GM23338 (cell line): ENCODE measurements at regions not wholly inside any gene's neighbourhood (a gene's known extent, or its start where the extent isn't known, plus 50 kb on each side); places are given as distances from the start of the nearest gene placed in this dataset.
"Not testable (repeated sequence)": the region's sequence is repeated elsewhere in the genome, so short reads cannot be mapped to it uniquely, and the experiment has no call there.

Experiments
- ATAC-seq: fragments of 200-7000 bp; cut with Tn5 transposase; 3 replicates; pipeline ENCODE4 v1.9.1; 2020
- DNase-seq: peaks from one replicate; pipeline ENCODE4 v3.0.0-alpha.2; 2015; ENCODE audit warnings: low spot score
- H2AFZ ChIP-seq: fragments of 200-600 bp; sonication (generic); 2 replicates; pipeline ENCODE4 v1.8.0; 2016; ENCODE audit warnings: antibody characterized with exemption, mild to moderate bottlenecking, moderate library complexity
- H3F3A ChIP-seq: fragments of 200-600 bp; sonication (generic); replicated peaks from 2 replicates; pipeline ENCODE4 v1.8.0; 2017; ENCODE audit warnings: antibody characterized with exemption, mixed run types, low read depth
- H3K27ac ChIP-seq: fragments of 200-600 bp; sonication (generic); 2 replicates; pipeline ENCODE4 v1.6.1; 2016; ENCODE audit warnings: low read depth
- H3K27me3 ChIP-seq: fragments of 200-600 bp; sonication (generic); 2 replicates; pipeline ENCODE4 v1.8.0; 2016; ENCODE audit warnings: mild to moderate bottlenecking, mixed run types, moderate library complexity; ENCODE audit not compliant: insufficient read depth
- H3K36me3 ChIP-seq: fragments of 200-600 bp; sonication (generic); 2 replicates; pipeline ENCODE4 v1.8.0; 2016; ENCODE audit warnings: mild to moderate bottlenecking; ENCODE audit not compliant: insufficient read depth
- H3K4me1 ChIP-seq: fragments of 200-600 bp; sonication (generic); 2 replicates; pipeline ENCODE4 v1.8.0; 2016; ENCODE audit warnings: mild to moderate bottlenecking, moderate library complexity; ENCODE audit not compliant: insufficient read depth
- H3K4me2 ChIP-seq: fragments of 200-600 bp; sonication (generic); 2 replicates; pipeline ENCODE4 v1.7.1; 2017; ENCODE audit warnings: mixed run types
- H3K4me3 ChIP-seq: fragments of 200-600 bp; sonication (generic); 2 replicates; pipeline ENCODE4 v1.6.1; 2016; ENCODE audit warnings: mixed run types
- H3K79me2 ChIP-seq: fragments of 200-600 bp; sonication (generic); replicated peaks from 2 replicates; pipeline ENCODE4 v1.8.0; 2017; ENCODE audit warnings: mild to moderate bottlenecking; ENCODE audit not compliant: insufficient read depth
- H3K9me2 ChIP-seq: fragments of 200-600 bp; sonication (generic); 2 replicates; pipeline ENCODE4 v1.8.0; 2017; ENCODE audit not compliant: insufficient read depth
- H4K20me1 ChIP-seq: fragments of 200-600 bp; sonication (generic); replicated peaks from 2 replicates; pipeline ENCODE4 v1.8.0; 2017; ENCODE audit warnings: mild to moderate bottlenecking; ENCODE audit not compliant: insufficient read depth
- H3K27ac Mint-ChIP-seq: 2 replicates; pipeline ENCODE4 v1.8.0; 2020; ENCODE audit warnings: inconsistent platforms, mild to moderate bottlenecking, moderate library complexity, mixed read lengths
- H3K27me3 Mint-ChIP-seq: 3 replicates; pipeline ENCODE4 v1.8.0; 2022; ENCODE audit warnings: low read depth, mild to moderate bottlenecking, moderate library complexity, mixed read lengths, inconsistent platforms; ENCODE audit not compliant: insufficient read depth, poor library complexity
- H3K36me3 Mint-ChIP-seq: 3 replicates; pipeline ENCODE4 v1.8.0; 2021; ENCODE audit warnings: low read depth, mild to moderate bottlenecking, inconsistent platforms, moderate library complexity, mixed read lengths
- H3K4me1 Mint-ChIP-seq: 3 replicates; pipeline ENCODE4 v1.8.0; 2020; ENCODE audit warnings: mild to moderate bottlenecking, inconsistent platforms, mixed read lengths
- H3K4me3 Mint-ChIP-seq: 3 replicates; pipeline ENCODE4 v1.8.0; 2021; ENCODE audit warnings: moderate library complexity, mild to moderate bottlenecking, inconsistent platforms, mixed read lengths
- H3K9me3 Mint-ChIP-seq: 3 replicates; pipeline ENCODE4 v1.8.0; 2020; ENCODE audit warnings: moderate library complexity, mild to moderate bottlenecking, inconsistent platforms, mixed read lengths
- CREB1 ChIP-seq: fragments of 250-450 bp; sonication (Bioruptor Pico); IDR thresholded peaks from 2 replicates; pipeline ENCODE4 v1.5.0; 2020; ENCODE audit warnings: low read depth, mild to moderate bottlenecking, moderate library complexity
- EZH2 ChIP-seq: fragments of 200-600 bp; sonication (generic); IDR thresholded peaks from one replicate; pipeline ENCODE4 v1.8.0; 2017; ENCODE audit warnings: antibody characterized with exemption, mild to moderate bottlenecking, low read depth; ENCODE audit not compliant: unreplicated experiment
- EZH2phosphoT487 ChIP-seq: fragments of 200-600 bp; sonication (generic); IDR thresholded peaks from one replicate; pipeline ENCODE4 v1.8.1; 2018; ENCODE audit warnings: antibody characterized with exemption; ENCODE audit not compliant: unreplicated experiment
- JUNB ChIP-seq: IDR thresholded peaks from one replicate; pipeline ENCODE4 v1.6.1; 2016; ENCODE audit warnings: antibody characterized with exemption; ENCODE audit not compliant: unreplicated experiment
- NANOG ChIP-seq: IDR thresholded peaks from 2 replicates; pipeline ENCODE4 v1.6.1; 2016; ENCODE audit warnings: antibody characterized with exemption, borderline replicate concordance
- POLR2AphosphoS5 ChIP-seq: IDR thresholded peaks from 2 replicates; pipeline ENCODE4 v1.6.1; 2016; ENCODE audit warnings: antibody characterized with exemption, low read depth
- STAT1 ChIP-seq: IDR thresholded peaks from one replicate; pipeline ENCODE4 v1.6.1; 2016; ENCODE audit warnings: antibody characterized with exemption; ENCODE audit not compliant: unreplicated experiment
- ZNF114 ChIP-seq: fragments of 250-450 bp; sonication (Bioruptor Pico); IDR thresholded peaks from 2 replicates; pipeline ENCODE4 v1.5.0; 2020; ENCODE audit warnings: mild to moderate bottlenecking, moderate library complexity
- TF ChIP-seq, protein P1 (sequence below): fragments of 250-450 bp; sonication (Bioruptor Pico); IDR thresholded peaks from 2 replicates; pipeline ENCODE4 v1.5.0; 2020; ENCODE audit warnings: mild to moderate bottlenecking, moderate library complexity
- TF ChIP-seq, protein P2 (sequence below): IDR thresholded peaks from 2 replicates; pipeline ENCODE4 v1.6.1; 2016; ENCODE audit warnings: antibody characterized with exemption

DNA sequence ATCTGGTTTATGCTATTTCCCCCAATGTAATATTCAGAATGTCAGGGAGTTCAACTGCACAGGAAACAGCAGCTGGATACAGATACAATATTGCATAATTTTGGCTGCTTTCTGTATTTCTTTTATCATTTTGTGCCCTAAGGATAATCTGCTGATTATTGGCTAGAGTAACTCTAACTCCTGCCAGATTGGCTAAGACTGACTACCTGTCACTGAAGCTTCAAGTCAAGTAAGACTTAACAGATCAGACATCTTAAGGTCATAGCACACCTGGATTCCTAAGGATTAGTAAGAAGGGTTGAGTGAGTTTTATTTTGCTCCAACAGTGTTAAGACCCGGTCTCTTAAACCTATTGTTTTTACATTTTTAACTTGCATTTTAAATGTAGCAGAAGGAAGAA, 136.8 kb downstream of the KLF8 start (continued):
- TF ChIP-seq JUNB (no peak), STAT1 (no peak)

DNA sequence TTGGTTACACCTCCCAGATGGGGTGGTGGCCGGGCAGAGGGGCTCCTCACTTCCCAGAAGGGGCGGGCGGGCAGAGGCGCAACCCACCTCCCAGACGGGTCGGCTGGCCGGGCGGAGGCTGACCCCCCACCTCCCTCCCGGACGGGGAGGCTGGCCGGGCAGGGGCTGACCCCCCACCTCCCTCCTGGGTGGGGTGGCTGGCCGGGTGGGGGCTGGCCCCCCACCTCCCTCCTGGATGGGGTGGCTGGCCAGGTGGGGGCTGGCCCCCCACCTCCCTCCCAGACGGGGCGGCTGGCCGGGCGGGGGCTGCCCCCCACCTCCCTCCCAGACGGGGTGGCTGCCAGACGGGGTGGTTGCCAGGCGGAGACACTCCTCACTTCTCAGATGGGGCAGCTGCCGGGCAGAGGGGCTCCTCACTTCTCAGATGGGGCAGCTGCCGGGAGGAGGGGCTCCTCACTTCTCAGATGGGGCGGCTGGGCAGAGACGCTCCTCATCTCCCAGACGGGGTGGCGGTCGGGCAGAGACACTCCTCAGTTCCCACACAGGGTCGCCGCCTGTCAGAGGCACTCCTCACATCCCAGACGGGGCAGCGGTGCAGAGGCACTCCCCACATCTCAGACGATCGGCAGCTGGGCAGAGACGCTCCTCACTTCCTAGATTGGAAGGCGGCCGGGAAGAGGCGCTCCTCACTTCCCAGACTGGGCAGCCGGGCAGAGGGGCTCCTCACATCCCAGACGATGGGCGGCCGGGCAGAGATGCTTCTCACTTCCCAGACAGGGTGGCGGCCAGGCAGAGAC, 148.0 kb downstream of the KLF8 start:
- not testable (repeated sequence) for H3K9me3 Mint-ChIP-seq, H3K4me1 ChIP-seq, H3K27me3 Mint-ChIP-seq

DNA sequence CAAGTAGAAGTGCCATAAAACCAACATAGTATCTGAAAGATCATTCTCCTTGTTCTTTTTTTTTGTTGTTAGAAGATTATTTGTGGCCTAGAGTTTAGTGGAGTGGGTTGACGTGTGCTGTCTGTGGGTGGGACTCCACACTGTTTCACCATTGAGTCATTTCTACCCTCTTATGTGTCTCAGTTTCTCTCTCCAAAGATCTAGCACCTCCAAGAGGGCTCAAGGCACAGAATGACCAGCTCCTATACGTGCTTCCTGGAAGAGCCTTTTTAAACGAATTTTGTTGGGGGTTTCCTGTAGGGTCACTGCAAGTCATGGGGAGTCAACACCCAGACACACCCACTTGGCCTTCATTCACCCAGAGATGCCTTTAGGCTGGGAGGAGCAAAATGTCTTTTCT, 150.1 kb downstream of the KLF8 start:
- Histone ChIP-seq H3K4me2 (no peak overlapping the region), H3K36me3 (no peaks in the 10 kb centered on the region), H3K27me3 (no peaks in the 10 kb centered on the region), H3K27ac (no peak overlapping the region), H3K4me1 (no peaks in the 10 kb centered on the region), H3K4me3 (no peak overlapping the region), H2AFZ (no peak overlapping the region), H4K20me1 (no peaks in the 10 kb centered on the region), H3F3A (no peaks in the 10 kb centered on the region), H3K9me2 (no peaks in the 10 kb centered on the region), H3K79me2 (no peaks in the 10 kb centered on the region)
- ATAC-seq = no peak
- no peaks in the 10 kb centered on the region for H3K27me3 Mint-ChIP-seq
- H3K27ac Mint-ChIP-seq = no peak overlapping the region
- no peaks in the 10 kb centered on the region for H3K36me3 Mint-ChIP-seq
- no peaks in the 10 kb centered on the region for H3K4me1 Mint-ChIP-seq
- H3K9me3 Mint-ChIP-seq = peaks cover 7% of the 10 kb centered on the region; the same call in 1 of the 3 replicates
- DNase-seq = no peak
- H3K4me3 Mint-ChIP-seq = no peak overlapping the region
- TF ChIP-seq JUNB (no peak), EZH2 (no peak), ZNF114 (CRISPR knock-in tag) (no peak), NANOG (no peak), CREB1 (no peak), POLR2AphosphoS5 (no peak), EZH2phosphoT487 (no peak)
- TF ChIP-seq, protein P1, sequence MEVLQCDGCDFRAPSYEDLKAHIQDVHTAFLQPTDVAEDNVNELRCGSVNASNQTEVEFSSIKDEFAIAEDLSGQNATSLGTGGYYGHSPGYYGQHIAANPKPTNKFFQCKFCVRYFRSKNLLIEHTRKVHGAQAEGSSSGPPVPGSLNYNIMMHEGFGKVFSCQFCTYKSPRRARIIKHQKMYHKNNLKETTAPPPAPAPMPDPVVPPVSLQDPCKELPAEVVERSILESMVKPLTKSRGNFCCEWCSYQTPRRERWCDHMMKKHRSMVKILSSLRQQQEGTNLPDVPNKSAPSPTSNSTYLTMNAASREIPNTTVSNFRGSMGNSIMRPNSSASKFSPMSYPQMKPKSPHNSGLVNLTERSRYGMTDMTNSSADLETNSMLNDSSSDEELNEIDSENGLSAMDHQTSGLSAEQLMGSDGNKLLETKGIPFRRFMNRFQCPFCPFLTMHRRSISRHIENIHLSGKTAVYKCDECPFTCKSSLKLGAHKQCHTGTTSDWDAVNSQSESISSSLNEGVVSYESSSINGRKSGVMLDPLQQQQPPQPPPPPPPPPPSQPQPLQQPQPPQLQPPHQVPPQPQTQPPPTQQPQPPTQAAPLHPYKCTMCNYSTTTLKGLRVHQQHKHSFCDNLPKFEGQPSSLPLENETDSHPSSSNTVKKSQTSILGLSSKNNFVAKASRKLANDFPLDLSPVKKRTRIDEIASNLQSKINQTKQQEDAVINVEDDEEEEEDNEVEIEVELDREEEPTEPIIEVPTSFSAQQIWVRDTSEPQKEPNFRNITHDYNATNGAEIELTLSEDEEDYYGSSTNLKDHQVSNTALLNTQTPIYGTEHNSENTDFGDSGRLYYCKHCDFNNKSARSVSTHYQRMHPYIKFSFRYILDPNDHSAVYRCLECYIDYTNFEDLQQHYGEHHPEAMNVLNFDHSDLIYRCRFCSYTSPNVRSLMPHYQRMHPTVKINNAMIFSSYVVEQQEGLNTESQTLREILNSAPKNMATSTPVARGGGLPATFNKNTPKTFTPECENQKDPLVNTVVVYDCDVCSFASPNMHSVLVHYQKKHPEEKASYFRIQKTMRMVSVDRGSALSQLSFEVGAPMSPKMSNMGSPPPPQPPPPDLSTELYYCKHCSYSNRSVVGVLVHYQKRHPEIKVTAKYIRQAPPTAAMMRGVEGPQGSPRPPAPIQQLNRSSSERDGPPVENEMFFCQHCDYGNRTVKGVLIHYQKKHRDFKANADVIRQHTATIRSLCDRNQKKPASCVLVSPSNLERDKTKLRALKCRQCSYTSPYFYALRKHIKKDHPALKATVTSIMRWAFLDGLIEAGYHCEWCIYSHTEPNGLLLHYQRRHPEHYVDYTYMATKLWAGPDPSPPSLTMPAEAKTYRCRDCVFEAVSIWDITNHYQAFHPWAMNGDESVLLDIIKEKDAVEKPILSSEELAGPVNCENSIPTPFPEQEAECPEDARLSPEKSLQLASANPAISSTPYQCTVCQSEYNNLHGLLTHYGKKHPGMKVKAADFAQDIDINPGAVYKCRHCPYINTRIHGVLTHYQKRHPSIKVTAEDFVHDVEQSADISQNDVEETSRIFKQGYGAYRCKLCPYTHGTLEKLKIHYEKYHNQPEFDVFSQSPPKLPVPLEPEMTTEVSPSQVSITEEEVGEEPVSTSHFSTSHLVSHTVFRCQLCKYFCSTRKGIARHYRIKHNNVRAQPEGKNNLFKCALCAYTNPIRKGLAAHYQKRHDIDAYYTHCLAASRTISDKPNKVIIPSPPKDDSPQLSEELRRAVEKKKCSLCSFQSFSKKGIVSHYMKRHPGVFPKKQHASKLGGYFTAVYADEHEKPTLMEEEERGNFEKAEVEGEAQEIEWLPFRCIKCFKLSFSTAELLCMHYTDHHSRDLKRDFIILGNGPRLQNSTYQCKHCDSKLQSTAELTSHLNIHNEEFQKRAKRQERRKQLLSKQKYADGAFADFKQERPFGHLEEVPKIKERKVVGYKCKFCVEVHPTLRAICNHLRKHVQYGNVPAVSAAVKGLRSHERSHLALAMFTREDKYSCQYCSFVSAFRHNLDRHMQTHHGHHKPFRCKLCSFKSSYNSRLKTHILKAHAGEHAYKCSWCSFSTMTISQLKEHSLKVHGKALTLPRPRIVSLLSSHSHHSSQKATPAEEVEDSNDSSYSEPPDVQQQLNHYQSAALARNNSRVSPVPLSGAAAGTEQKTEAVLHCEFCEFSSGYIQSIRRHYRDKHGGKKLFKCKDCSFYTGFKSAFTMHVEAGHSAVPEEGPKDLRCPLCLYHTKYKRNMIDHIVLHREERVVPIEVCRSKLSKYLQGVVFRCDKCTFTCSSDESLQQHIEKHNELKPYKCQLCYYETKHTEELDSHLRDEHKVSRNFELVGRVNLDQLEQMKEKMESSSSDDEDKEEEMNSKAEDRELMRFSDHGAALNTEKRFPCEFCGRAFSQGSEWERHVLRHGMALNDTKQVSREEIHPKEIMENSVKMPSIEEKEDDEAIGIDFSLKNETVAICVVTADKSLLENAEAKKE (CRISPR knock-in tag) = no peak
- TF ChIP-seq, protein P2, sequence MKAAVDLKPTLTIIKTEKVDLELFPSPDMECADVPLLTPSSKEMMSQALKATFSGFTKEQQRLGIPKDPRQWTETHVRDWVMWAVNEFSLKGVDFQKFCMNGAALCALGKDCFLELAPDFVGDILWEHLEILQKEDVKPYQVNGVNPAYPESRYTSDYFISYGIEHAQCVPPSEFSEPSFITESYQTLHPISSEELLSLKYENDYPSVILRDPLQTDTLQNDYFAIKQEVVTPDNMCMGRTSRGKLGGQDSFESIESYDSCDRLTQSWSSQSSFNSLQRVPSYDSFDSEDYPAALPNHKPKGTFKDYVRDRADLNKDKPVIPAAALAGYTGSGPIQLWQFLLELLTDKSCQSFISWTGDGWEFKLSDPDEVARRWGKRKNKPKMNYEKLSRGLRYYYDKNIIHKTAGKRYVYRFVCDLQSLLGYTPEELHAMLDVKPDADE = no peak

More for the DNA sequence above, 148.0 kb downstream of the KLF8 start:
- H3K36me3 ChIP-seq, H3K27me3 ChIP-seq, DNase-seq, H3K4me1 Mint-ChIP-seq, H3K36me3 Mint-ChIP-seq, H3K4me2 ChIP-seq, H4K20me1 ChIP-seq, H3K4me3 ChIP-seq, H3K27ac Mint-ChIP-seq, H3F3A ChIP-seq, H2AFZ ChIP-seq, H3K4me3 Mint-ChIP-seq, H3K9me2 ChIP-seq, ATAC-seq, H3K27ac ChIP-seq, H3K79me2 ChIP-seq: not testable (repeated sequence)
